DMS153 treated with DMSO at 0.1 percent for 48 hours (cell line): ENCODE measurements at regions not wholly inside any gene's neighbourhood (a gene's known extent, or its start where the extent isn't known, plus 50 kb on each side); places are given as distances from the start of the nearest gene placed in this dataset.
"Not testable (repeated sequence)": the region's sequence is repeated elsewhere in the genome, so short reads cannot be mapped to it uniquely, and the experiment has no call there.

Experiments used
- DNase-seq: peaks from one replicate; lab custom pipeline; 2025; ENCODE audit not compliant: unreplicated experiment; lab: John Stamatoyannopoulos, UW

DNA sequence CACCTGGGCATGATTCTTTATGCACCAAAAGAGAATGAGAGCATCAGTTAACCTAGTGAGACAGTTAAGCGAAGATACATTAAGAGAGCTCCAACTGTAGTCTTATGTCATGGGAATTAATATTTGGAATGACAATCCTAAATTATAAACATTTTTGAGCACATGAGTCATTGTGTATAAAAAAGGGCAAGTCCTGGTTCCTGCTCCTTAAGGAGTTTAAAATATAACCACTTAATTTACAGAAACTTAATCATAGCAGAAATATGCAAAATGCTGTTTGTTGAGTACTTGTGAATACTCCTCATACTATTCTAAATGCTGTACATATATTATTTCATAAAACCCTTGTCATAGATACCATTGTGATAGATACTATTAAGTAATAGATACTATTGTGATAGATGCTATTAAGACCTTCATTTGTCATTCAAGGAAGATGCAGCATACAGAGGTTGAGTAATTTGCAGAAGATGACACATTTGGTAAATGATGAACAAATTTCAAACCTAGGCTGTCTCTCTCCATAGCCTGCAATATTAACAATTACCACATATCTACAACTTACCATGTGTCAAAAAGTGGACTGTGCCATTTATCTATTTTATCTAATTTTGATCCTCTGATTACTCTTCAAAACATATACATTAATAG lies 301.0 kb downstream of the TBC1D4 start:
- no peak for DNase-seq

DNA sequence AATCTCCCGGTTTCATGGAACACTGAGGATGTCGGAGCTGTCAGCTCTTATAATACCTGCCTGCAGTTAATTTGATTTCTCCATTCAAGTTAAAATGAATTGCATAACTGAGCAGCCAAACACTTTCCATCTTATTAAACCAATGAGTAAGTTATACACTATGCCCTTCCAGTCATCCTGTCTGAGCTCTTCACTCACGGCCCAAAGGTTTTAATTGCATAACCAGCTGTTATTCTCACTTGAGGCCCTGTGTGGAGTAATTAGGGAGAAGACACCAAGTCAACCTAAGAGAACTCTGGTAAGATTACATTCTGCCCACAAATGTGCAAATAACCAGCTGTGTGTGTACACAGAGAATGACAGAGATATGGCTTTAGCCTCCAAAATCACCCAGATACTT lies 303.5 kb downstream of the TBC1D4 start:
- DNase-seq: no peak

- DNase-seq: no peak
These were observed 306.4 kb downstream of the TBC1D4 start for GRCh38 chr13:75175575-75175974.

GRCh38 chr13:75175097-75175496 lies 306.9 kb downstream of the TBC1D4 start:
- DNase-seq: not testable (repeated sequence)

GRCh38 chr13:75174481-75174880 lies 307.5 kb downstream of the TBC1D4 start:
- DNase-seq: no peak

GRCh38 chr13:75173457-75174356 lies 308.3 kb downstream of the TBC1D4 start:
- DNase-seq: no peak

DNA sequence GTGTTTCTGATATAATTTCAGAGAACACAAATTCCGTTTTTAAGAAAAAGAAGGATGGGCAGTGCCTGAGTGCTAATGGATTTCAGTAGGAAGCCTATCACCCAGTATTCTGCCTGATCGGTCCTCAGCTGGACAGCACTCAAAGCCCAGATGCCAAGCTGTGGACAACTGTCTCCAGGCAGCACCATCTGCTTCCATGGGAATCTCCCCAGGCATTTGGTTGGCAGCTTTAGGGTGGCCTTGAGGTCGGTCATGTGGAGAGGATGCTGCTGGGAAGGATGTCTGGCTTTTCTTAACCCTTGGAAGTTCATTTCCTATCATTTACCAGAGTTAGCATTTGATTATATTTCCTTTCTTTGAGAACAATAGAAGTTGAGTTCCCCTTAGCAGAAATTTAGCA lies 311.7 kb downstream of the TBC1D4 start:
- DNase-seq: no peak

- DNase-seq: no peak
These were observed 316.3 kb downstream of the TBC1D4 start for GRCh38 chr13:75165543-75166230.

DNA sequence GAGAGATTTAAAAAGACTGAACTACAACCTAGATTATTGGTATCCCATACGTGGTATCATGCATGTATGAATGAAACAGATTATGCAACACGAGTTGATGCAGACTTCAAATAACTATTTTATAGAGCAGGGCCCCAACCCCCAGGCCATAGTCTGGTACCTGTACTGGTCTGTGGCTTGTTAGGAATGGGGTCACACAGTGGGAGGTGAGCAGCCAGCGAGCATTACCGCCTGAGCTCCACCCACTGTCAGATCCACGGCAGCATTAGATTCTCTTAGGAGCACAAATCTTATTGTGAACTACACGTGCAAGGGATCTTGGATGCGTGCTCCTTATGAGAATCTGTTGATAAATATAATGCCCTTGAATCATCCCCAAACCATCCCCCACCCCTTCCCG lies 320.2 kb downstream of the TBC1D4 start:
- DNase-seq: no peak

GRCh38 chr13:75160984-75161383 lies 321.0 kb downstream of the TBC1D4 start:
- no peak for DNase-seq

- DNase-seq: no peak
These were observed 327.6 kb downstream of the TBC1D4 start for GRCh38 chr13:75154331-75154730.

DNA sequence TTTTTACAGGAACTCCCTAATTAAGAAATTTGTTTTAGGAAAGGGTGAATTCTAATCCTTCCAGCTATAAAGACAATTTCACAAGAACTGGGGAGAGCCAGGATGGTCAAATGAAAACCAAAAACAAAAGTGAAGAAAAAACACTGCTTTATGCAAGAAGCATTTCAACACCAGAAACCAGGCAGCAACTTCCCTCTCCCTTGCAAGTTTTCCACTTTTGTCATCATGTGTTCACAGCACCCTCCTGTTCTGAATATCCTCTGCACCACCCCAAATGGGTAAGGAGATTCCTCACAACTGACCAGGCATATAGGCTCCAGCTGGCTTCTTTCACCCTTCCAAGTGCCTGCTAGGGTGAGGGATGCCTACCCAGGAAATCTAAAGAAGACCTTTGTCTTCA lies 328.1 kb downstream of the TBC1D4 start:
- DNase-seq: no peak

DNA sequence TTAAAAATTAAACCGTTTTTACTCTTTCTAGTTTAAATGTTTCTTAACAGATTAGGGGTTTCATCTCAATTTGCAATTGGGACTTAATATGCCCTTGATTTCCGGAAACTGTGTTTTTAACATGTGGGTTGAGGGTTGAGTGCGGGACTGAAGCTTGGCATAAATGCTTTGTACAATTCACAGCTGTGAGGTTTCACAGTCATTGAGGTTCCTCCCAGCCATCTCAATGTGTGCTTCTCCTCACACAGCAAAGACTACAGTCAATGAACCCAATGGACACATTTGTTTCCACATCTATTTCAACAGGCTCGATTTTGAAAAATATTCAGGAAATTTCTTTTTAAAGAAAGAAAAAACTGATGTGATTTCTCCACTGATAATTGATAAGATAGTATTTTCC lies 328.6 kb downstream of the TBC1D4 start:
- DNase-seq: no peak

DNA sequence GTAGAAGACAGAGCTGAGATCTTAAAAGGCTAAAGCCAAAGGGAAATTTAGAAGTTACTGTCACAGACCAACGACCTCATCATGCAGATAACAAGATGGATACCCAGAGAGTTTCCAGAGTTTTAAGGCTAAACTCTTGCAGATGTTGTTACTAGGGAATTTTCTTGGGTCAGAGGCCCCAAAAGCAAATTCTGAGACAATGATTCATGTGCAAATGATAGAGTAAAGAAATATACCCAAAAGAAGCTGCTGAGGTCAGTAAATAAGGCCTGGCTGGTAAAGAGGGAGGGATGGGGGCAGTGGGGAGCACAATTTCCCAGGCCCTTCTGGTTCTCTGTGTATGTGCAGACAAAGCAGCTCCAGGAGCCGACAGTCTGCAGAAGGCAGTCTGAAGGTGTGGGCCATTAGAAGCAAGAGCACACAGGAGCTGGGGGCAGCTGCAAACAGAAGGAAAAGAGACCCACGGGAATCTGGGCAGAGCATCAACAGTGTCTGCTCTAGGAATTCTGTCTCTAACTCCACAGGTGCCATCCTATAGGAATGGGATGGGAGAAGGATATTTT lies 330.8 kb downstream of the TBC1D4 start:
- no peak for DNase-seq

GRCh38 chr13:75149776-75150175 lies 332.2 kb downstream of the TBC1D4 start:
- DNase-seq: no peak

DNA sequence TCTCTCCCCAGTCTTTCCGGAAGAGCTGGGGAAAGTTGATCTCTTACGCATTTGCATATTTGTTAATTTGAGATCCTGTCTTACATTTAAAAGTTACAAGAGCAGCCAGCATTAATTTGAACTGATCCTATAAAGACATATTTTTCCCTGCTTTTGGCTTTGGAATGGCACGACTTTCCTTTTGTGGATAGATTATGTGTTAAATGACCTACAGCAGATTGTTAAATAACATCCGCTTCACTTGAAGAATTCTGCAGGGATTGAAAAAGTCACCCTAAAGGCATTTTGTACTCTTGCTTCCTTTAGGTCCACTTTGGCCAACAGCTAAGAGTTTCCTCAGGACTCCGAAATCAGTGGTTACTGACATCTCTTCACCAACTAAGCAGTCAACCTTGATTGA lies 334.0 kb downstream of the TBC1D4 start:
- no peak for DNase-seq

DNA sequence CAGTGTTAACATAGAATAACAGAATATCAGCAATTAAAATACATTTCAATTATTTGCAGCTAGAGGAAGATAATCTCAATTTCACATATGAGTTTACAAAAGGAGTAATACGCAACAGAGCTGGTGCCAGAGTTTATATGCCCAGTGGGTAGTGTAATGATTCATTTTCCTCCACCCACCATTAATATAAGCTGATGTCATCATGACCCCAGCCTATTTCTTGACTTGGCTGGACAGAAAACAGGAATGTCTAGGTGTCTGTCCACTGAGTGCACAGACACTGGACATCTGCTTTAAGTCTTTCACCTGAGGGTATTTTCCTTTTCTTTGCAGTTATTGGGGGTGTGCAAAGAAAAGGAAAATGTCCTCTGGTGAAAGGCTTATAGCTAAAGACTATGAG lies 335.5 kb downstream of the TBC1D4 start:
- DNase-seq: no peak

GRCh38 chr13:75145927-75146326 lies 336.0 kb downstream of the TBC1D4 start:
- no peak for DNase-seq

- DNase-seq: no peak
These were observed 342.7 kb downstream of the TBC1D4 start for GRCh38 chr13:75139291-75139690.

DNA sequence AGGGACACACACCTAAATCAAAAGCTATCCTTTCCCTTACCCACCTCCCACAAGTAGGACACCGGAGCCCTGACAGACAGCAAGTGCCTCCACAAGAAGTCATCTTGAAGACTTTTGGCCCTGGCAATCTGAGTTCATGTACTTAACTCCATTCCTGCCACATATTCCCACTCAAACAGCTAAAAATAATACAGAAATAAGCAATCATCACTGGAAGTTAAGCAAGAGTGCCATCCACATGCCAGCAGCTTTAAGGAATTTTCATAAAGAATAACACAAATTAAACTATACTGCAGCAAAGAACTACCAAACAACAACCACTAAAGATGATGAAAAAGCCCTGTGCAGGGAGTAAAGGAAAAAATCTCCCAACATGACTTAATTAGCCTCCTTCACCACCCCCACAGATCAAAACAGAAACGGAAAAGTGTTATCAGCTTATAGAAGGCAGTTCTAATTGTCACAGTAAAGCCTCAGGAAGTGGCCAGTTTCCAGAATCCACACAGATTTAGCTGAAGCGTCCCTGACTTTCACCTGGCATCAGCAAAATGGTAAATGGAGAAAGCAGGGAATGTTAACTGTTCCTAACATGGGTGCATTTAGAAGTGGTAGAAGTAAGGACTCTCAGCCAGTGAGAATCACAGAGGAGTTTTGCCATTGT lies 343.9 kb downstream of the TBC1D4 start:
- DNase-seq: no peak

DNA sequence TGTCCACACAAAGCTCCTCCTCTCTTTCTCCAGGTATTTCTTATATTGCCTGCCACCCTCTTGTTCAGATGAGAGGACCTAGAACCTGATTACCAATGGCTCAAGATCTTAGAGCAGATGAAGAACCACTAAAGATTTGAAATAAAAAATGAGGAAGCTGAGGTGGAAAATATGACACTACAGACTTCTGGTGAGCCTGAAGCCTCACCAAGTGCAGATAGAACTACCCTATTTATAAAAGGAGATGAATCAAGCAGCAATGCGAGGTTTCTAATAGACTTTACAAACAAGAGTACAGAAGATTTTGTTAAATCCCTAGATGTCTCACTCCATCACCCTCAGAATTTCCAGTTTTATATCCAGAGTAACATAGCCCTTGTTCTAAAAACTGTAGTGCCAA lies 345.8 kb downstream of the TBC1D4 start:
- no peak for DNase-seq
